A549 (cell line): ENCODE measurements at regions not wholly inside any gene's neighbourhood (a gene's known extent, or its start where the extent isn't known, plus 50 kb on each side); places are given as distances from the start of the nearest gene placed in this dataset.

Experiments used
- ATAC-seq, 2 experiments: fragments of 200-7000 bp in 1 of 2; fragments of >200 bp in 1 of 2; cut with Nextera tagmentation in 1 of 2; cut with Tn5 transposase in 1 of 2; 3 replicates each; pipeline versions ENCODE4 v1.8.0 to v1.9.1; 2018 to 2020; ENCODE audit warnings: mild to moderate bottlenecking in 1 of 2, moderate library complexity in 1 of 2
- CTCF ChIA-PET: fragments of 300-600 bp; sonication (Branson Sonifier 250); formaldehyde crosslinking; extraction: SDS; loops from one replicate; lab custom pipeline; 2021; ENCODE audit warnings: antibody characterized with exemption, inconsistent platforms; lab: Yijun Ruan, JAX
- POLR2A ChIA-PET: fragments of 350-600 bp; formaldehyde crosslinking; extraction: SDS; loops from one replicate; lab custom pipeline; 2021; ENCODE audit warnings: antibody characterized with exemption, inconsistent platforms; lab: Yijun Ruan, JAX
- DNase-seq, 2 experiments: peaks; one replicate each; pipeline versions ENCODE4 v3.0.0 to v3.0.0-alpha.2; 2011 to 2016; ENCODE audit warnings: low read depth in 1 of 2, low spot score in 1 of 2
- FAIRE-seq: peaks from 2 replicates; lab custom pipeline; 2011; peaks lifted over from hg19 to GRCh38; lab: Jason Lieb, UNC
- H3K27ac ChIP-seq, 2 experiments: fragments of >200 bp; sonication (Bioruptor Twin); formaldehyde crosslinking; 3 replicates each; pipeline ENCODE4 v1.5.1; 2016 to 2017
- H3K4me1 ChIP-seq: fragments of >200 bp; sonication (Bioruptor Twin); formaldehyde crosslinking; 3 replicates; pipeline ENCODE4 v1.6.1; 2016
- H3K4me2 ChIP-seq: fragments of >200 bp; sonication (Bioruptor Twin); formaldehyde crosslinking; 3 replicates; pipeline ENCODE4 v1.6.1; 2016
- H3K4me3 ChIP-seq: fragments of >200 bp; sonication (Bioruptor Twin); formaldehyde crosslinking; 3 replicates; pipeline ENCODE4 v1.5.1; 2016
- H3K9me3 ChIP-seq: fragments of >200 bp; sonication (Bioruptor Twin); formaldehyde crosslinking; 3 replicates; pipeline ENCODE4 v1.6.1; 2016
- BHLHE40 ChIP-seq: IDR thresholded peaks from 2 replicates; pipeline ENCODE4 v1.6.1; 2012; ENCODE audit warnings: low read depth, low read length, inconsistent platforms
- EHF ChIP-seq: fragments of 250-450 bp; sonication (Bioruptor Pico); IDR thresholded peaks from 2 replicates; pipeline ENCODE4 v1.5.0; 2020; ENCODE audit warnings: mild to moderate bottlenecking
- EHMT2 ChIP-seq: fragments of 200-600 bp; sonication (generic); IDR thresholded peaks from 2 replicates; pipeline ENCODE4 v1.6.1; 2016; ENCODE audit warnings: antibody characterized with exemption, low read depth, mild to moderate bottlenecking, moderate library complexity
- EP300 ChIP-seq, 2 experiments: fragments of >200 bp; sonication (Bioruptor Twin); formaldehyde crosslinking; IDR thresholded peaks; 2 replicates in 1 of 2; 3 replicates in 1 of 2; pipeline ENCODE4 v1.6.1; 2016 to 2017
- ESRRA ChIP-seq: fragments of 150-350 bp; IDR thresholded peaks from 2 replicates; pipeline ENCODE4 v1.6.1; 2014; ENCODE audit warnings: mild to moderate bottlenecking, low read length, borderline replicate concordance
- FOXS1 ChIP-seq: fragments of 250-450 bp; sonication (Bioruptor Pico); IDR thresholded peaks from 2 replicates; pipeline ENCODE4 v1.5.0; 2020; ENCODE audit warnings: mild to moderate bottlenecking, moderate library complexity
- GATA3 ChIP-seq: IDR thresholded peaks from 2 replicates; pipeline ENCODE4 v1.6.1; 2012; ENCODE audit warnings: borderline replicate concordance
- HDAC2 ChIP-seq: fragments of 200-600 bp; sonication (generic); IDR thresholded peaks from 2 replicates; pipeline ENCODE4 v1.6.1; 2016
- HOXB13 ChIP-seq: fragments of 250-450 bp; sonication (Bioruptor Pico); IDR thresholded peaks from 2 replicates; pipeline ENCODE4 v1.5.0; 2020; ENCODE audit warnings: low read depth, mild to moderate bottlenecking, moderate library complexity
- HOXB5 ChIP-seq: fragments of 250-450 bp; sonication (Bioruptor Pico); IDR thresholded peaks from 2 replicates; pipeline ENCODE4 v1.5.0; 2020; ENCODE audit warnings: mild to moderate bottlenecking, moderate library complexity
- MAZ ChIP-seq: fragments of 150-350 bp; IDR thresholded peaks from 2 replicates; pipeline ENCODE4 v1.6.1; 2014; ENCODE audit warnings: antibody characterized with exemption, low read depth, low read length, borderline replicate concordance
- NR3C1 ChIP-seq: fragments of >200 bp; sonication (Bioruptor Twin); formaldehyde crosslinking; IDR thresholded peaks from 3 replicates; pipeline ENCODE4 v1.6.1; 2017
- POLR2AphosphoS2 ChIP-seq: conservative IDR thresholded peaks from 2 replicates; pipeline ENCODE4 v1.6.1; 2012; ENCODE audit warnings: low read length, improper control_type of control experiment, inconsistent platforms
- RAD21 ChIP-seq, 2 experiments: fragments of >200 bp in 1 of 2; sonication (Bioruptor Twin) in 1 of 2; formaldehyde crosslinking in 1 of 2; IDR thresholded peaks in 1 of 2; conservative IDR thresholded peaks in 1 of 2; 2 replicates in 1 of 2; 3 replicates in 1 of 2; pipeline ENCODE4 v1.6.1; 2012 to 2018; ENCODE audit warnings: inconsistent platforms in 1 of 2
- RARB ChIP-seq: fragments of 250-450 bp; sonication (Bioruptor Pico); IDR thresholded peaks from 2 replicates; pipeline ENCODE4 v1.8.0; 2021; ENCODE audit warnings: mild to moderate bottlenecking, moderate library complexity
- RFX5 ChIP-seq: fragments of 450-650 bp; IDR thresholded peaks from 2 replicates; pipeline ENCODE4 v1.7.1; 2014; ENCODE audit warnings: antibody characterized with exemption, mild to moderate bottlenecking, moderate library complexity
- ZC3H11A ChIP-seq: fragments of 450-650 bp; IDR thresholded peaks from 2 replicates; pipeline ENCODE4 v1.6.1; 2014; ENCODE audit warnings: antibody characterized with exemption, mild to moderate bottlenecking
- WGBS: methylation state at CpG from one replicate; pipeline ENCODE4 v1.1.6; 2017; ENCODE audit errors: missing lambda C conversion rate; 5-methylcytosine and 5-hydroxymethylcytosine counted together
- TF ChIP-seq, protein P1 (sequence below): fragments of >200 bp; sonication (Bioruptor Twin); formaldehyde crosslinking; IDR thresholded peaks from 3 replicates; pipeline ENCODE4 v1.5.1; 2016
- TF ChIP-seq, protein P2 (sequence below): IDR thresholded peaks from 2 replicates; pipeline ENCODE4 v1.6.1; 2012
- TF ChIP-seq, protein P3 (sequence below): fragments of 250-450 bp; sonication (Bioruptor Pico); IDR thresholded peaks from 2 replicates; pipeline ENCODE4 v1.5.0; 2020; ENCODE audit warnings: low read depth, mild to moderate bottlenecking, moderate library complexity
- TF ChIP-seq, protein P4 (sequence below): fragments of 200-600 bp; sonication (generic); IDR thresholded peaks from 2 replicates; pipeline ENCODE4 v1.6.1; 2016; ENCODE audit warnings: antibody characterized with exemption, mild to moderate bottlenecking, moderate library complexity
- TF ChIP-seq, protein P5 (sequence below): fragments of 450-650 bp; IDR thresholded peaks from 2 replicates; pipeline ENCODE4 v1.6.1; 2014; ENCODE audit warnings: antibody characterized with exemption

DNA sequence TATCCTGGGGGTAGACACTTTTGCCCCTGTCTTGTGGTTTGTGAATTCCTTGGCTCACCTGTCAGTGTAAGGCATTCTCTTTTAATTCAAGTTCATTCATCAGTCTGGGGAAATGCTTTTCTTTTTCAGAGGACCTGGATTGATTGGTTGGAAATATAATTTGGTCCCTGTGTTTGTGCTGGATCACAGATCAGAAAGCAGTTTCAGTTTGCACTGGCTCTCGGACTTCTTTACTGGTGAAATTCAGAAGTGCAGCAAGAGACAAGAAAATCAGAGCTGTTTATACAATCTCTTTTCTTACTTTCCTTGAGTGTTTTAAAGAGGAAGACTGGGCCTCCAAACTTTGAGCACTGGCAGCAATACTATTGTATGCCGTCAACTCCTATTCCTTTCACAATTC lies 161.8 kb upstream of the KCNJ16 start (continued):
- TF ChIP-seq, protein P1, sequence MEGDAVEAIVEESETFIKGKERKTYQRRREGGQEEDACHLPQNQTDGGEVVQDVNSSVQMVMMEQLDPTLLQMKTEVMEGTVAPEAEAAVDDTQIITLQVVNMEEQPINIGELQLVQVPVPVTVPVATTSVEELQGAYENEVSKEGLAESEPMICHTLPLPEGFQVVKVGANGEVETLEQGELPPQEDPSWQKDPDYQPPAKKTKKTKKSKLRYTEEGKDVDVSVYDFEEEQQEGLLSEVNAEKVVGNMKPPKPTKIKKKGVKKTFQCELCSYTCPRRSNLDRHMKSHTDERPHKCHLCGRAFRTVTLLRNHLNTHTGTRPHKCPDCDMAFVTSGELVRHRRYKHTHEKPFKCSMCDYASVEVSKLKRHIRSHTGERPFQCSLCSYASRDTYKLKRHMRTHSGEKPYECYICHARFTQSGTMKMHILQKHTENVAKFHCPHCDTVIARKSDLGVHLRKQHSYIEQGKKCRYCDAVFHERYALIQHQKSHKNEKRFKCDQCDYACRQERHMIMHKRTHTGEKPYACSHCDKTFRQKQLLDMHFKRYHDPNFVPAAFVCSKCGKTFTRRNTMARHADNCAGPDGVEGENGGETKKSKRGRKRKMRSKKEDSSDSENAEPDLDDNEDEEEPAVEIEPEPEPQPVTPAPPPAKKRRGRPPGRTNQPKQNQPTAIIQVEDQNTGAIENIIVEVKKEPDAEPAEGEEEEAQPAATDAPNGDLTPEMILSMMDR, result no peak
- TF ChIP-seq ESRRA, result no peak
- TF ChIP-seq MAZ, result no peak
- TF ChIP-seq GATA3, result no peak
- TF ChIP-seq, all 56 proteins: peak for 0

DNA sequence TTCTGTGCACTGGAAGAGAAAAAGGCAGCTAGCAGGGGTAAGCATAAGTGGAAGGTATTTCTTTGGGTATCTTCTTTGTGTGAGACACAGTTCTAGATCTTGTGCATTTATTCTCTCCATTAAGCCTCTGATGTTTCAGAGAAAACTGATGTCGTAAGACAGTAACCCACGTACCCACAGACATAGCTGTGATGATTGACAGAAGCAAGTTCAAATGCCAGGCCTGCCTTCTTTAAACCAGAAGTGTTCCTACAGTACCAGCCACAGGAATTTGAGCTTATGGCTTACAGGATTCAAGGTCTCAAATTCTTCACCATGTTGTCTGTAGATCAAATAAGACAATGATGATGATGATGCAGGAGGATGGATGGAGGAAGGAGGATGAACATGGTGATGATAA lies 161.4 kb upstream of the KCNJ16 start:
- WGBS, result 74% methylated on average over 2 of the region's 2 CpGs
- DNase-seq, result no peak
- Histone ChIP-seq H3K4me2 (no peak overlapping the region), H3K4me1 (no peaks in the 10 kb centered on the region), H3K27ac (no peak overlapping the region), H3K9me3 (no peaks in the 10 kb centered on the region), H3K4me3 (no peak overlapping the region)
- FAIRE-seq, result peak; percentile 49
- ATAC-seq, result no peak
- ChIA-PET CTCF (interaction anchor here (1.7 kb wide), 1 partner anchor 346 kb away, joined by 3 read pairs; no protein-coding TSS in a partner anchor), POLR2A (no interaction called here)
- TF ChIP-seq, protein P2, sequence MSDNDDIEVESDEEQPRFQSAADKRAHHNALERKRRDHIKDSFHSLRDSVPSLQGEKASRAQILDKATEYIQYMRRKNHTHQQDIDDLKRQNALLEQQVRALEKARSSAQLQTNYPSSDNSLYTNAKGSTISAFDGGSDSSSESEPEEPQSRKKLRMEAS, result no peak
- TF ChIP-seq EP300 (IDR thresholded peaks at IDR 0.05), result no peak
- TF ChIP-seq ZC3H11A, result no peak
- TF ChIP-seq, protein P3, sequence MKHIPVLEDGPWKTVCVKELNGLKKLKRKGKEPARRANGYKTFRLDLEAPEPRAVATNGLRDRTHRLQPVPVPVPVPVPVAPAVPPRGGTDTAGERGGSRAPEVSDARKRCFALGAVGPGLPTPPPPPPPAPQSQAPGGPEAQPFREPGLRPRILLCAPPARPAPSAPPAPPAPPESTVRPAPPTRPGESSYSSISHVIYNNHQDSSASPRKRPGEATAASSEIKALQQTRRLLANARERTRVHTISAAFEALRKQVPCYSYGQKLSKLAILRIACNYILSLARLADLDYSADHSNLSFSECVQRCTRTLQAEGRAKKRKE (CRISPR knock-in tag), result no peak
- TF ChIP-seq RFX5, result no peak
- TF ChIP-seq HOXB5 (CRISPR knock-in tag), result no peak
- TF ChIP-seq NR3C1, result no peak
- TF ChIP-seq EHMT2, result no peak
- TF ChIP-seq, protein P4, sequence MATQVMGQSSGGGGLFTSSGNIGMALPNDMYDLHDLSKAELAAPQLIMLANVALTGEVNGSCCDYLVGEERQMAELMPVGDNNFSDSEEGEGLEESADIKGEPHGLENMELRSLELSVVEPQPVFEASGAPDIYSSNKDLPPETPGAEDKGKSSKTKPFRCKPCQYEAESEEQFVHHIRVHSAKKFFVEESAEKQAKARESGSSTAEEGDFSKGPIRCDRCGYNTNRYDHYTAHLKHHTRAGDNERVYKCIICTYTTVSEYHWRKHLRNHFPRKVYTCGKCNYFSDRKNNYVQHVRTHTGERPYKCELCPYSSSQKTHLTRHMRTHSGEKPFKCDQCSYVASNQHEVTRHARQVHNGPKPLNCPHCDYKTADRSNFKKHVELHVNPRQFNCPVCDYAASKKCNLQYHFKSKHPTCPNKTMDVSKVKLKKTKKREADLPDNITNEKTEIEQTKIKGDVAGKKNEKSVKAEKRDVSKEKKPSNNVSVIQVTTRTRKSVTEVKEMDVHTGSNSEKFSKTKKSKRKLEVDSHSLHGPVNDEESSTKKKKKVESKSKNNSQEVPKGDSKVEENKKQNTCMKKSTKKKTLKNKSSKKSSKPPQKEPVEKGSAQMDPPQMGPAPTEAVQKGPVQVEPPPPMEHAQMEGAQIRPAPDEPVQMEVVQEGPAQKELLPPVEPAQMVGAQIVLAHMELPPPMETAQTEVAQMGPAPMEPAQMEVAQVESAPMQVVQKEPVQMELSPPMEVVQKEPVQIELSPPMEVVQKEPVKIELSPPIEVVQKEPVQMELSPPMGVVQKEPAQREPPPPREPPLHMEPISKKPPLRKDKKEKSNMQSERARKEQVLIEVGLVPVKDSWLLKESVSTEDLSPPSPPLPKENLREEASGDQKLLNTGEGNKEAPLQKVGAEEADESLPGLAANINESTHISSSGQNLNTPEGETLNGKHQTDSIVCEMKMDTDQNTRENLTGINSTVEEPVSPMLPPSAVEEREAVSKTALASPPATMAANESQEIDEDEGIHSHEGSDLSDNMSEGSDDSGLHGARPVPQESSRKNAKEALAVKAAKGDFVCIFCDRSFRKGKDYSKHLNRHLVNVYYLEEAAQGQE, result no peak
- TF ChIP-seq RAD21 (conservative IDR thresholded peaks at IDR 0.05 in 1 of 2, IDR thresholded peaks at IDR 0.05 in 1 of 2), result no peak
- TF ChIP-seq, protein P5, sequence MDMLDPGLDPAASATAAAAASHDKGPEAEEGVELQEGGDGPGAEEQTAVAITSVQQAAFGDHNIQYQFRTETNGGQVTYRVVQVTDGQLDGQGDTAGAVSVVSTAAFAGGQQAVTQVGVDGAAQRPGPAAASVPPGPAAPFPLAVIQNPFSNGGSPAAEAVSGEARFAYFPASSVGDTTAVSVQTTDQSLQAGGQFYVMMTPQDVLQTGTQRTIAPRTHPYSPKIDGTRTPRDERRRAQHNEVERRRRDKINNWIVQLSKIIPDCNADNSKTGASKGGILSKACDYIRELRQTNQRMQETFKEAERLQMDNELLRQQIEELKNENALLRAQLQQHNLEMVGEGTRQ, result no peak

DNA sequence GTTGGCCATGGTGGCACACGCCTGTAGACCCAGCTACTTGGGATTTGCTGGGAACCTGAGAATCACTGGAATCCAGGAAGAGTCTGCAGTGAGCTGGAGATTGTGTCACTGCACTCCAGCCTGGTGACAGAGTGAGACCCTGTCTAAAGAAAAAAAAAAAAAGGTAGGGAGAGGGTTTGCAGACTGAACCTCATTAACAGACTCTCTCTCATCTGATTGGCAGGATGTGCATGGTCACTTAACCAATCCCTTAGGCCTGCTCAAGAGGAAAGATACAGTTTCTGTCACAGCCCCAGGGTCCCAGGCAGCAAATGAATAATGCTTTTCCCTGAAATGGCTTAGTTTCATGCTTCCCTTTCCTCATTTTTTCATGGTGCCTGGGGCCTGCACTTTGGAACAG lies 160.5 kb upstream of the KCNJ16 start:
- no peak overlapping the region for H3K27ac ChIP-seq
- CTCF ChIA-PET, result interaction anchor here (1.7 kb wide), 1 partner anchor 346 kb away, joined by 3 read pairs; no protein-coding TSS in a partner anchor
- no peak overlapping the region for H3K4me2 ChIP-seq
- POLR2A ChIA-PET, result no interaction called here
- no peaks in the 10 kb centered on the region for H3K9me3 ChIP-seq
- no peak for ATAC-seq
- no peak for DNase-seq
- WGBS, result 89% methylated on average over 1 of the region's 1 CpG
- no peak overlapping the region for H3K4me3 ChIP-seq
- FAIRE-seq, result no peak
- H3K4me1 ChIP-seq, result no peaks in the 10 kb centered on the region
- TF ChIP-seq ZC3H11A (no peak), EHMT2 (no peak), BHLHE40 (no peak), HOXB13 (CRISPR knock-in tag) (no peak), HDAC2 (no peak), FOXS1 (CRISPR knock-in tag) (no peak), NR3C1 (no peak), RARB (CRISPR knock-in tag) (no peak), EHF (CRISPR knock-in tag) (no peak), MAZ (no peak), POLR2AphosphoS2 (no peak), ESRRA (no peak)
- TF ChIP-seq, protein P5, result no peak
- TF ChIP-seq, protein P4, result no peak
